Stimulated activated CD8-positive, alpha-beta memory T cell treated with anti-CD3 and anti-CD28 coated beads, Interleukin-12 subunit alpha, Interleukin-12 subunit beta, amount 100 ng/mL, for 24 hours (primary cell): ENCODE measurements at regions not wholly inside any gene's neighbourhood (a gene's known extent, or its start where the extent isn't known, plus 50 kb on each side); places are given as distances from the start of the nearest gene placed in this dataset.

Experiments used
- DNase-seq: peaks from one replicate; pipeline ENCODE4 v3.0.0-alpha.2; 2020; ENCODE audit errors: extremely low read depth

DNA sequence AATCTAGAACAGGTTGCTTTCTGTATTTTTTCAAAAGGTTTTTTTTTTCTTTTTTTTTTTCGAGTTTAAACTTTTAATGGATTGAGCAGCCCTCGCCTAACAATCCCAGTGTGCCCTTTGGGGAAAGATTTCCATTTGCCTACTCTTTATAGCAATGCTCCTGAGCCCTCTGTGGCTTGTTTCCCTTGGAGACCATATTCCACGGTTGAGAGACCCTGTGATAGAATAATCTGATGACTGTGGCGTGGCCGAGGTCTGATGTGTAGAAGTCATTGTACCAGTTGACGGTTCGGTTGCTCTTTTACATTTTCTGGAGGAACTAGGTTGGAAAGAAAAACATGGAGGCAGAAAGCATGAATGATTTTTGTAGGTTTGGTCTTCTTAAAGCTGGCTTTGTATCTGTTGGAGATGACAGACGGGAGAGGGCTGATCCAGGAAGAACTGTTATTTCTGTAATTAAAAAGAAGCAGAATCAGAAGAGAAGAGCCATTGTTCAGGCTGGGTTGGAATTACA, 305.7 kb upstream of the NRIP1 start:
- no peak for DNase-seq

DNA sequence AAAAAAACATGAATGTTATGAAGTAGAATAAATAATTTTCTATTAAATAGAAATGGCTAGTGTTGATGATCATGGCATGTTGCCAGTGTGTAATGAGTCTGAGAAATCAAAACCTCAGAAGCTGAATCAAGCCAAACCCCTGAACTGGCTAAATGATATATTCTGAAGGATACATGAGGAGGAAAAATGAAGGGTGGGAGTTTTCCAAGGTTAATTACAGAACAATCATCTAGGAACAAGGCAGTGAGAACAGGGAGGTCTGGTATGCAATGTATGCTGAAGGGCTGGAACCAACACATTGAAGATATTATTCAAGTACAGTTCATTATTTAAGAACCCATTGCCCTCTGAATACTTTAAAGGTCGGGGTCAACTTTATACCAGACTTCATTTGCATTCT, 309.1 kb upstream of the NRIP1 start:
- DNase-seq = no peak

DNA sequence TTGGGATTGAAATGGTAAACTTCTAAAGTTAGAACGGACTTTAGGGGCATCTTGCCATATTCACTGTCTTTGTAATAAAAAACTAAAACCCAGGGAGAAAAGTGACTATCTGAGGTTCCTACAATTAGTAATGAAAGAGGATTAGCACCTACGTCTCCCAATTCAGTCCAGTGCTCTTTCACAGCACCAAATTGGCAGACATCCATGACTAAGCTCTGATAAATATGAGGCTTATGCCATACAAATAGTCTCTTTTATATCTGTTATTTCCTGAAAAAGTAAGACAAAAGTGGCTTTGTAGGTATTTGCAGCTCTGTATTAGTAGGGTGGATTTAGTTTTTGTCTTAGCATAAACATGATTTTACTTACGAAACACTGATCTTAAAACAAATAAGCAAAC, 315.0 kb upstream of the NRIP1 start:
- DNase-seq = no peak

DNA sequence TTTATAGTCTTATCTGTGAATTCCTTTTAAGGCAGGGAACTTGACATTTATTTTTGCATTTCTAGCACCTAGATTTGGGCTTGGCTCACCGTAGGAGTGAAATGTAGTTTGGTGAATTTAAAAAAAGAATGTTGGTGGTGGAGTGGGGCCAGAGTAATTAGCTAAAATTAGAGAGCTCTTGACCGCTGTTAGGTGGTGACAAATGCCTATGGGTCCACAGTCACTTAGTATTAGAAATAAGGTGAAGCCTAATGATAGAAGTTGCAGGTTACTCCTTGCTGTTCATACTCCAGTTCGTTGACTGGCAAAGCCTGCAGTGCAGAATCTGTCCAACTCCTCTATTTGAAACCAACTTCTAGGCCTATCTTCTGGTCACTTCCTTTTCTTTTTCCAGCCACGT, 318.8 kb upstream of the NRIP1 start:
- DNase-seq = no peak

DNA sequence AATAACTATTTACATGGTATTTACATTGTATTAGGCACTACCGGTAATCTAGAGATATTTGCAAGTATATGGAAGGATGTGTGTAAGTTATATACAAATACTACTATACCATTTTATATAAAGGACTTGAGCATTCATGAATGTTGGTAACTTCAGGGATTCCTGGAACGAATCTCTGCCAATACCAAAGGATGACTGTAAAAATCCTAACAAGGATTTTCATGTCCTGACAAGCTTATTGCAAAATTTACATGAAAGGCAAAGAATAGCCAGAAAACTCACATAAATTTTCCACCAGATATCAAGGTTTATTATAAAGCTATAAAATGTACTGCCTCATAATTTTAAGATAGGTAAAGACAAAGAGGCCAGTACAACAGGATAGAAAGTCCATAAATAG, 325.2 kb upstream of the NRIP1 start:
- no peak for DNase-seq

DNA sequence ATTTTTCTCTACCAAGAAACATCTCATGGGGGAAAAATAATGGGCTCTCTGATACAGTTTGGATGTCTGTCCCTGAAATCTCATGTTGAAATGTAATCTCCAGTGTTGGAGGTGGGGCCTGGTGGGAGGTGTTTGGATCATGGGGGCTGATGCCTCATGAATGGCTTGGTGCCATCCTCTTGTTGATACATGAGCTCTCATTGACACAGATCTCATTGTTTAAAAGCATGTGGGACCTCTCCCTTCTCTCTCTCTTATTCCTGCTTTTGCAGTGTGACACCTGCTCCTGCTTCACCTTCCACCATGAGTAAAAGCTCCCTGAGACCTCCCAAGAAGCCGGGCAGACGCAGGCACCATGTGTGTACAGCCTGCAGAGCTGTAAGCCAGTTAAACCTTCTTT, 332.5 kb upstream of the NRIP1 start:
- DNase-seq = no peak

DNA sequence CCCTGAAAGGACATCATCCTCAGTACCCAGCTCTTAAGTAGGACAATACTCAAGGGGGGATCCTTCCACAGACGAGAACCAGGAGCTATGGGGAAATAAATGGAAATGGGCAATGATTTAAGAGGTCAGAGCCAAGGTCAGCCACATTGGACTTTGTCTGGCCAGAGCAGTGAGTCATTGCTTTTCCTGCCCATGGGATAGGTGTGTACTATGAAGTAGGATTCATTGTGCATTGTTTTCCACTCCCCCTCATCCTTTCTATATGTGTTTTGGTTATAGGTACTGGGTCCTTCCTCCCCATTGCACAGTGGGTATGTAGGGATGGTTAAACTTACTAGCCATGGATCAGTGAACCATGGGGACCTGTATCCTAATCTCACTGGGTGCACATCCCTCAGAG, 328.9 kb upstream of the USP25 start:
- no peak for DNase-seq

DNA sequence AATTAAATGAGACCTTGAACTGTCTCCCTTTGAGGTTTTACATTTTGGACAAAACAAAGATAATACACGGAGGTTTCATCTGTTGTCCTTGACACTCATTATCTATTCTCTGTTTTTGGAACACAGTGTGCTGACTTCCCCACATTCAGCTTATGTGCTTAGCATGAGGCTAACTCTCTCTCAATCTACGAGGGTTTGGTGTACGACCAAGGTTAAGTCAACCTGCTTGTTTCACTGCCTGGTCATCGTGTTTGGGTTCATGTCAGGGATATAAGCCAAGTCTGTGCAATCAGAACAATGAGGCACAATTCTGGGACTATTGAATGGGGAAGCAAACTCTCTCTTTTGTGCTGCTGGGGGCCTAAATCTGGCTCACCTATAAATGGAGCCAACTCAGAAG, 328.5 kb upstream of the USP25 start:
- DNase-seq = no peak

DNA sequence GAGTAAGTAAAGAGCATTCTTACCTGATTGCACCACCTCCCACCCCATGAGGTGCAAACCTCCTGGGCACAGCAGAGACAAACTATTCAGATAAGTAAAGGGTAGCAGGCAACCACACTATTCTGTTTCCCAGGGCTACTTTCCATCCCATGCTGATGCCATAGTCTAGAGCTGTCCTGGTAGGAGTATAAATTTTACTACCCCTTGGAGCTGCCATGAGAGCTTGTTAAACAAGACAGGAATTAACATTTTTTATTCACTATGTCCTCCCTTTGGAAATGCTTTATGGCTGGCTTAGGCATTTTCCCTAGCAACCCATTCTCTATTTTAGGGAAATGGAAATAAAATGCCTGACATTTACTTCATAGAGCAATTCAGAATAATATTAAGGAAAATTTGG, 324.6 kb upstream of the USP25 start:
- DNase-seq = no peak

DNA sequence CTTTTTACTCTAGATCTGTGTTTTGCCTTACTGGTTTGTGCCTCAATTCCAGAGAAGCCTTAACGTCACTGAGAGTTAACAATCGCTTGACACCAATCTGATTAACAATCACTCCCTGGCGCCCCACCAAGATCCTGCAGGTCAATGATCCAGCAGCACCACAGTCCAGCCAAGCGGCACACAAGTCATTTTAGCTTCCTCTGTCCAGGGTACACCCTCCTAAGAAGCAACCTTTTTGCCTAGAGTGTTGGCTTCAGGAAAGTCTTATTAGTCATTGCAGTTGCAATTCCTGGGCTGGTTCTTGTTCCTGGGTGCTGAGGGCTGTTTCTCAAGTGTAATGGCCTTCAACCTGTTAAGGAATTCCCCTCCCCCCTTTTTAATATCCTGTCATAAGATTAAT, 323.0 kb upstream of the USP25 start:
- DNase-seq = no peak

DNA sequence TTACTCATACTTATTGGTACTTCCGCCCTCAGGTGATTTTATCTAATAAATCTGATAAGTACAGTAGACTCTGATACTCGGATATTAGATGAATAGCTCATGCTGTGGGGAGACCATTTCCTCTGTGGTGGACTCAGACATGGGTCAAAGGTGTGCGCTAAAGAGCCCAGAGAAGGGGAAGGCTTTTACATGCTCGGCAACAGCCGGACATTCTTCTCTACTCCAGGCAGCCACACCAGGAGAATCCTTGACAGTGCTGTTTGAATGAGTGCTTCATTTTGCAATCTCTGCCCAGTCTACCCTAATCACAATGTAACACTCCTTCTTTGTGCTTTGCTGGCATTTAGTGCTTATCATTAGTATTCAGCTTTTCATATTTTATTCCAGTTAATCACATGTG, 322.2 kb upstream of the USP25 start:
- DNase-seq = no peak

DNA sequence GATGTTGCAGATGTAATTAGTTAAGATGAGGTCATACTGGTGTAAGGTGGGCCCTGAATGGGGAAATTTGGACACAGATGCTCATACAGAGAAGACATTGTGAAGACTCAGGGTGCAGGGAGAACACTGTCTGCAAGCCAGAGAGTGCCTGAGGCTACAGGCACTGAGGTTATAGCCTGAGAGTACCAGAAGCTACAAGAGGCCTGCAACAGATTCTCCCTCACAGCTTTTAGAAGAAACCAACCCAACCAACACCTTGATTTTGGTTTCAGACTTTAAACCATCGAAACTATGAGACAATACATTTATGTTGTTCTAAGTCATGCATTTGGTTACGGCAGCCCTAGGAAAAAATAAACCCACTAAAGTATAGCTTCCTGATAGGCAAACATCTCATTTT, 321.7 kb upstream of the USP25 start:
- DNase-seq = no peak

DNA sequence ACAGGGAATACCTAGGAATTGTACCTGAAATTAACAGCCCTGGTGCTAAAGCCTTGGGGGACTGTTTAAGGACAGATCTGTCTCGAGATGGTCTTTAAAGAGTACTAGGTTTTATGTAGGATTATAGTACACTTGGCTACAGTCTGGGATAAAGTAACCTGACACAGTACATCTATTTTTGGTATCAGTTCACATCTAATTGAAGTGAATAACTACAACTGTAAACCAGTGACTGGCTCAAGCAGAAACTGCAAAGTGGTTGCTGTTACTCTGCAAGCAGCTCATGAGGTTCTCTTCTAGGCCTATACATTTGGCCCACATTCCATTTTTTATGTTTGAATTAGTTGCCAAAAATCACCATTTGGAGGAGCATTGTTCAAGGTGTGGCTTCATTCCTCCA, 320.8 kb upstream of the USP25 start:
- DNase-seq = no peak

DNA sequence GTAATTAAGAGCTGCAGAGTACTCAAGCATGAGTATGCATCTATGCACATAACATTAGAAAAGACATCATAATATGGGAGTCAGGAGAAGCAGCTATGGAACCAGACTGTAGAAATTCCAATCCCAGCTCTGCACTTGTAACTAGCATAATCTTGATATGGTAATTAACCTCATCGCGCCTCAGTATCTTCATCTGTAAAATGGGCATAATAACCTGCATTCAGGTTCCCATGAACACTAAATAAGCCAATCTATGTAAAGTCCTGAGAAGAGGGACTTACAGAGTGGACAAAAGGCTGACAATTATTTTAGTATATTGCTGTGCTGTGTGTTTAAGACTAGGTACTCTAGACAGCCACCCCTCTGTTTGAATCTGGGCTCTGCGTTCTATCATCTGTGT, 318.9 kb upstream of the USP25 start:
- no peak for DNase-seq

DNA sequence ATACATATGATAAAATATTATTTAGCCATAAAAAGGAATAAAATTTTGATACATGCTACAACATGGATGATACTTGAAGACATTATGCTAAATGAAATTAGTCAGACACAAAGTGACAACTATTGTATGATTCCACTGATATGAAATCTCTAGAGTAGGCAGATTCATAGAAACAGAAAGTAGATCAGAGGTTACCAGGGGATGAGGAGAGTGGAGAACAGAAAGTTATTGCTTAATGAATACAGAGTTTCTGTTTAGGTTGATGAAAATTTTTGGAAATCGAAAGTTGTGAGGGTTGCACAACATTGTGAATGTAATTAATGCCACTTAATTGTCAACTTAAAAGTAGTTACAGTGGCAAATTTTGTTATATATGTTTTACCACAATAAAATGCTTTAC, 315.7 kb upstream of the USP25 start:
- DNase-seq = no peak

DNA sequence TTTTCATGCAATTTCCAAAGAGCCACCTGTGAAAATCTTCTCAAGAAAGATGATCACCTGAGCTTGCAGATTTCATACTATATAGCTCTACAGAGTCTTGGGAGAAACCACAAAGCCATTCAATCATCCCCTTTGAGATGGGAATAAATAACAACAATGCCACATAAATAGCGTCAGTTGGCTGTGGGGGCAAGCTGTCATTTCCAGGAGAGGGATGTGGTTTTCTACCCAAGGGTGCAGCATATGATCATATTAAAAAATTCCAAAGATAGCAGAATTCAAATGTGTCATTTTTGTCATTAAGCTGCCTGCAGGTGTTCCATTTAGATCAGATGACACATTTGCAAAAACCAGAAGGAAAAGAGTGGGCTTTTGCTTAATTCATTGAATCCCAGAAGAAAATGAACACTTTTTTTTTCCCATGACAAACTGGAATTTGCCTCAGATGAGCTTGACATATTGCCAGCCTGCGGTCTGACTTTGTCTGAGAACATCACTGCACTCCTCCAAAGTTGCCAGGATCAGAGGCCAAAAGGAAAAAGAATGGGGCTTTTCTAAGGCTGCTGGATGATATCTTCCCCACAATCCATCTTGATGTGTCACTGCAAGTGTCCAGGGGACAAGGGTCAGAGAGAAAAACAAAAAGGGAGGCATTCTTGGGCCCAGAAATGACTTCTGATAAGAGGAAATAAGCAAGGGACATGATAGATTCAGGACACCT, 314.1 kb upstream of the USP25 start:
- DNase-seq = no peak

DNA sequence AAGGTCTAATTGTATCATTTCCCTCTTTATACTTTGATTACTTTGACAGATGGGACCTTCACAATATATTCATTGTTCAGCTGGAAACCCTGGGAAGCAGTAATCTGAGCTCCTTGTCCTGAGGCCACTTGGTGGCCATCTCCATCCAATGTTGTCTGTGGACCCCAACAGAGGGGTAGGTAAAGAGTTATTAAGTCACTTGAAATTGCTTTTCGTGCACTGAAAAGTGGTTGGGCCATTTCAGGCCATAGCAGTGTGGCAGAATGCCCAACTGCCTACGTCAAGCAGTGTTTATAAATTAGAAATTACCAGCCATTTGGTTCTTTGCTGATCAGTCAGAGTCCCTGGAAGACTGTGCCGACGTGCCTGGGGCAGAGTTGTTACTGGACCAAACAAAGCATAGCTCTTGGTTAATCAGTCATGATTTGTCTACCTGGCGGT, 308.3 kb upstream of the USP25 start:
- no peak for DNase-seq

DNA sequence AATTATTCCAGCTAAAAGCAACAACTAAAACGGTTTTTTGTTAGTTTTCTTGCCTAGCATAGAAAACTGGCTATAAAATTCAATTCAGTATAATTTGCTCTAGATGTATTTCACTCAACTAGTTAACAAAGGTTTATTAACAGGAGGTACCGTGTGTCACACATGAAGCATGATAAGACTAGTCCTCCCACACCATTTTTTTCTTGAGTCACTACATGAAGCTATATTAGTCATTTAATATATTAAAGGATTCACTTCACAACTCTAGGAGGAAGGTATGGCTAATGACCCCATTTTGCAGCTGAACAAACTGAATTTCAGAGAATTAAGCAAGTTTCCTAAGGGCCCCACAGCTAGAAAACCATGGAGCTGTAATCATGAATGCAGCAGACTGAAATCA, 307.8 kb upstream of the USP25 start:
- DNase-seq = no peak

DNA sequence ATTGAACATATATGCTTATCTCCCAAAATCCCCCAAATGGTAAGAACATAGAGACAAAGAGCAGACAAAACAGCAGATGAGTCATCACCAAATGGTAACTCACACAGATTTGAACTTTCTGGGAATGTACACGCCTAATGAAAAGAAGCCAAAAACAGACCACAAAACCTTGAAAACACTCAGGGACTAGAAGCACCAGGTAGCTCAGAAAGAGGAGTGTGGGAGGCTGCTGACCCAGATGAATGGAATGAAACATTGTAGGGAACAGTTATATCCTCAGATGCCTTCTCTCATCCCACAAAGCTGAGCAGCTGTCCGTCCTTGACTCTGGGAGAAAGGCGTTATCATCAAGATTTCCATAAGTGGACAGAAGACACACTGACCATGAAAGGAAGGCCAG, 307.0 kb upstream of the USP25 start:
- DNase-seq = no peak

DNA sequence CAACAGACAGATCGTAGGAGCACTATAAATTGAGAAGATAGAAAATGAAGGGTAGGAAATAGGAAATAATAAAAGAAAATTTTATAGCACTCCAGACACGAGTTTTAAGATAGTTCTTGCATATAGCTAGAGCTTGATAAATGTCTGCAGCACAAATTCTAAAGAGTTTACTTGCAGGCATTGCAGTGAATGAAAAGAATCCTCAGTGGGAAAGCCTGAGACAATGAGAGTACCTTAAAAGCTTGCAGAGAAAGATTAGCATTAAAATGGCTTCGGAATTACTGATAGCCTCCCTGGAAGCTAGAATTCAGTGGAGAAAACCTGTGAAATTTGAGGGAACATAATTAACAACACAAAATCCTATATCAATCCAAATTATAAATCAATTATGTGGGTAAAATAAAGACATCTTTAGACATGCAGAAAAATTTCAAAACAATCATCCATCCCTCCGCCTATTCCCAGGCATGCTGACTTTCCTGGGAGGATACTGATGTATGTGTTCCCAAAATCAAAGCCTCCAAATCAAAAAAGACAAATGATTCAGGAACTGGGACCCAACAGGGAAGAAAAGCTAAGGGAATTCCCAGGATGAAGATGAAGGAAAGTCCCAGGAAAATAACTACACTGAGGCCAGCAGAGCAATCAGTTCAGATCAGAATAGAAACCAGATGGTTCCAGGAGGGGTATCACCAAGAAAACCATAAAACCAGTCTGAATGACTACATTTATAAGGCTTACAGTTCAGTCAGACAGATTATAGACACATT, 305.9 kb upstream of the USP25 start:
- no peak for DNase-seq

DNA sequence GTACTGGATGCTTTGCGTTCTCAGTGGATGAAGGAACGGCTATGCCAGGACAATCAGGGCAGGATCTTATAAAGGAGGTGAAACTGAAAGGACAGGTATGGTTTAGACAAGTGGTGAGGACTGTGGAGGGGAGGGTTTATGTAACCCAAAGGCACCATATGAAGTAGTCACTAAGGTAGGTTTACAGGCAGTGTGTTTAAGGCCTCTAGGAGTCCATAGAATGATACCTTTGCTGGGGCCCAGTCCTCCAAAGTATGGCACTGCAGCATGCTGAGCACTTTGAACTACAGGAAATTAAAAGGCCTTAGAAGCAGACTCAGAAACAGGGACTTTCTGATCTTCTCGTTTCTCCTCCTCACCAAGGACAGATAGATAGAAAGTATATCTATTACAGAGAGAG, 304.7 kb upstream of the USP25 start:
- no peak for DNase-seq

DNA sequence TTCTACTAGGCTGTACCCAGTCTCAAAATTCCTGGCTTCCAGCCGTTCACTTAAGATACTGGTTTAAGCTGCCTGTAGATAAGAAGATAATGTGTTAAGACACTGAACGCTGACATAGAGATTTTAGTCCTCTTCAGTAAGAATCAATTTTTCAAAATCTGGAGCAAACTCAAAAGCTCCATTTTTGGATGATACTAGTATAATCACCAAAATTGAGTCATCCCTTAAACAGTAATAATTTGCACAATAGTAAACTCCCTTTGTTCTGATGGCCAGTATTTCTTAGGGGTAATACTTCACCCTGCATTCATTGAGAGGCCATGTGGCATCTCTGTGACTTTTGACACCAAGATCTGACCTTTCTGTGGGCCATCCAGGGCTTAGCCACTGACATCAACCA, 299.8 kb upstream of the USP25 start:
- no peak for DNase-seq

DNA sequence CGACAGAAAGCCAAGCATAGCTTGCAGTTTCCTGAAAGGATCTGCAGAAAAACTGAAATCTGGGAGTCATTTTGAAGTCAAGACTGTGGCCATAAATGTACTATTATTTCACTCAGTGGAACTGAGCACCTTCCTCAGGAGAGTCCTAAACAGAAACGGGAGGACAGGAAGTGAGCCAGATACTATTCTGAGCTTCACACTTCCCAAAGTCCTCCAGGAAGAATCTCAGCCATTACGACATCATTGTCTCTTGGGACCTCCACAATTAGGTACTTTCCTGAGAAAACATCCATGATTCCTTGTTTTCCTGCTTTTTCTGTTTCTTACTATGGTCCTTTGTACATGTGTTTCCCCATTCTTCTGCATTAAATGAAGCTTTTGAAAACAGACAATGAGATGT, 299.2 kb upstream of the USP25 start:
- no peak for DNase-seq

DNA sequence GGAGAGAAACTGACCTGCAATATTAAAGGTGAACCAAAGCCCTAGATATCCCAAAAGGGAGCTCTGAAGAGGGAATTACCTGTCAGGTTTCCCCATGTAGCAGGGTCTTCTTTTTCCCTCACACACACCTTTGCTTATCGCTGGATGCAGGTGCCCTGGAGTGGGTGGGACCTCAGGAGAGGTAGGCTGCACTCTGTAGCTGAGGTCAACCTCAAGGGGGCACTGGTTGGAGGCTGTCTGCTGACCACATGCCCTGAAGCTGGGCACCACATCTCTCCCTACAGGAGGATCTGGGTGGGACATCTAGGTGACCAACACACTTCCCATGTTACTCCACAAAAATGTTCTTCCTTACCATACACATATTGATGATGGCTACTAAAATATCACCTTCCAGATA, 298.7 kb upstream of the USP25 start:
- no peak for DNase-seq
